Keratinocyte (primary cell): ENCODE measurements at regions not wholly inside any gene's neighbourhood (a gene's known extent, or its start where the extent isn't known, plus 50 kb on each side); places are given as distances from the start of the nearest gene placed in this dataset.
"Not testable (repeated sequence)": the region's sequence is repeated elsewhere in the genome, so short reads cannot be mapped to it uniquely, and the experiment has no call there.

Source experiments
- DNase-seq: peaks from one replicate; pipeline ENCODE4 v3.0.0-alpha.2; 2011; ENCODE audit warnings: low read depth, missing footprints, low spot score
- FAIRE-seq: peaks from 2 replicates; lab custom pipeline; 2011; peaks lifted over from hg19 to GRCh38; lab: Jason Lieb, UNC
- H2AFZ ChIP-seq: 2 replicates; pipeline ENCODE4 v1.6.0; 2012; ENCODE audit warnings: low read length, control low read depth, inconsistent platforms; ENCODE audit not compliant: control insufficient read depth
- H3K27ac ChIP-seq: 2 replicates; pipeline ENCODE4 v1.5.1; 2011; ENCODE audit warnings: low read length; ENCODE audit not compliant: control insufficient read depth, insufficient read depth
- H3K27me3 ChIP-seq: 3 replicates; pipeline ENCODE4 v1.6.0; 2011; ENCODE audit warnings: low read length; ENCODE audit not compliant: control insufficient read depth, insufficient read depth; ENCODE audit errors: extremely low read depth
- H3K36me3 ChIP-seq, 2 experiments: 2 replicates in 1 of 2; 3 replicates in 1 of 2; pipeline ENCODE4 v1.5.1; 2011; ENCODE audit warnings: low read length in 2 of 2, mild to moderate bottlenecking in 1 of 2; ENCODE audit not compliant: control insufficient read depth in 2 of 2, insufficient read depth in 2 of 2; ENCODE audit errors: extremely low read depth in 1 of 2
- H3K4me1 ChIP-seq: 3 replicates; pipeline ENCODE4 v1.5.1; 2011; ENCODE audit warnings: low read length; ENCODE audit not compliant: control insufficient read depth, insufficient read depth; ENCODE audit errors: extremely low read depth
- H3K4me2 ChIP-seq: 3 replicates; pipeline ENCODE4 v1.6.0; 2011; ENCODE audit warnings: low read depth, low read length; ENCODE audit not compliant: control insufficient read depth, insufficient read depth; ENCODE audit errors: extremely low read depth
- H3K4me3 ChIP-seq, 3 experiments: fragments of 200-600 bp in 1 of 3; sonication (generic) in 1 of 3; 2 replicates in 2 of 3; 3 replicates in 1 of 3; pipeline ENCODE4 v1.5.1; 2011 to 2016; ENCODE audit warnings: low read length in 3 of 3, mild to moderate bottlenecking in 3 of 3, control low read depth in 2 of 3, inconsistent platforms in 1 of 3, low read depth in 1 of 3, mixed read lengths in 1 of 3, mixed run types in 1 of 3, moderate library complexity in 1 of 3; ENCODE audit not compliant: control insufficient read depth in 2 of 3, insufficient read depth in 2 of 3; ENCODE audit errors: extremely low read depth in 1 of 3
- H3K79me2 ChIP-seq: 2 replicates; pipeline ENCODE4 v1.6.0; 2012; ENCODE audit warnings: low read length; ENCODE audit not compliant: control insufficient read depth, insufficient read depth
- H3K9ac ChIP-seq: 3 replicates; pipeline ENCODE4 v1.6.0; 2011; ENCODE audit warnings: low read length; ENCODE audit not compliant: control insufficient read depth, insufficient read depth; ENCODE audit errors: extremely low read depth
- H3K9me1 ChIP-seq: 3 replicates; pipeline ENCODE4 v1.6.0; 2011; ENCODE audit warnings: low read length; ENCODE audit not compliant: control insufficient read depth, insufficient read depth; ENCODE audit errors: extremely low read depth
- H3K9me3 ChIP-seq: 2 replicates; pipeline ENCODE4 v1.5.1; 2012; ENCODE audit warnings: low read depth, low read length; ENCODE audit not compliant: control insufficient read depth
- H4K20me1 ChIP-seq: 3 replicates; pipeline ENCODE4 v1.6.0; 2011; ENCODE audit warnings: low read length; ENCODE audit not compliant: control insufficient read depth, insufficient read depth; ENCODE audit errors: extremely low read depth
- CTCF ChIP-seq, 3 experiments: IDR thresholded peaks in 1 of 3; conservative IDR thresholded peaks in 1 of 3; optimal IDR thresholded peaks in 1 of 3; 2 replicates in 2 of 3; 3 replicates in 1 of 3; pipeline versions ENCODE3 to v1.5.1; 2011; ENCODE audit warnings: low read length in 3 of 3, mild to moderate bottlenecking in 3 of 3, moderate library complexity in 2 of 3, control low read depth in 1 of 3, inconsistent platforms in 1 of 3; ENCODE audit not compliant: insufficient read depth in 2 of 3; ENCODE audit errors: extremely low read depth in 1 of 3
- EZH2 ChIP-seq: IDR thresholded peaks from one replicate; pipeline ENCODE4 v1.6.1; 2012; ENCODE audit warnings: inconsistent platforms, mild to moderate bottlenecking, low read length, moderate library complexity
- dilution Hi-C: fragments of 300-500 bp; cut with MboI; formaldehyde crosslinking; loops from one replicate; pipeline ENCODE4 v1.7.0; 2020; ENCODE audit warnings: low sequenced_read_pairs; ENCODE audit not compliant: extremely low pct_ligation_motif_present

DNA sequence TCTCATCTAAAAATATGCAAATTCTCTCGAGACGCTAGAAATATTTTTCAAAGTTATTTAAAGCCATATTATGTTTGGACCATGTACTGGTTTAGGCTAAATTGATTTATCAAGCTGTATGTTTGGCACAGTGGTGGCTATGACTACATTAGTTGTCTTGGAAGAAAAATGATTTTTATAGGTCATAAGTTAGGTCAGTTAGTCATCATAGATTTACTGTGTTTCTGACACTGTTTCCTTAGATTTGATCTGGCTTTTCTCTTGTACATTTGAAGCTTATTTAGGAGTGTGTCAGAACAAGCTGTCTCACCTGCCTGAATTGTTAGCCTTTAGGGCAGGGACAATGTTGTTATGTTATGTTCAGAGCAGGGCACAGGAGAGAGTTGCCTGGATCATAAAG lies 161.1 kb upstream of the FBXO33 start:
- no peak for FAIRE-seq
- H3K27me3 ChIP-seq: no peaks in the 10 kb centered on the region
- dilution Hi-C loops: no loop called here

DNA sequence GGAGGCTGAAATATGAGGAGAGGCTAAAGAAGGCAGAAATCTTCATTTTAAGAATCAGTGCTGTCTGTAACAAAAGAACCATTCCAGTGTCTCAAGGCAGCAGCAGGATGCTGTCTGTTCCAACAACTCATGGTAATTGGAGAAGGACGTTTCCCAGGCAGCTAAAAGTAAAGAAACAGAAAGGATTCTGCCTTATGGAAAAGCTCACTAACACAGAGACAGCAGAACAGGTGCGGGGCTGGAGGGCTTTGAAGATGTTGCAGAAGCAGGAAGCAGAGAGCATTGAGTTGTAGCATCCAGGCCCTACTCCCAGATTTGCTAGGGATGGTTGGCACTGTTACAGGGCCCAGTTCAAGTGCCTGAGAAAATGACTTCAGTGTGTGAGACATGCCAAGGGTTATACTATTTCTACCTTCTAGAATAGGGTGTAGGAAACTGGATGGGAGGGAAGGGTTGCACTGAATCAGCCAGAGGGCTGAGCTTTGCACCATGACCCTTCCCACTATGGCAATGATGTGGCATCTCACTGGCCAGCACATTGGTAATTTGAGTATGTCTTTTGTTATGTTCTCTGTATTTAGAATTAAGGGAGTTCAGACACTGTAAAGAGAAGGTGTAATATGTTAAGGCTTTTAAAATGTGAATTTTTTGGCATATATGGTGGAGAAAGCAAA lies 160.0 kb upstream of the FBXO33 start:
- TF ChIP-seq EZH2 (no peak), CTCF (optimal IDR thresholded peaks at IDR 0.05 in 1 of 3, IDR thresholded peaks at IDR 0.05 in 1 of 3, conservative IDR thresholded peaks at IDR 0.05 in 1 of 3; ENCODE audit: extremely low read depth in 1 of 3, insufficient read depth in 2 of 3, low read length in 3 of 3) (no peak)
- Histone ChIP-seq H3K9ac (no peak overlapping the region), H3K4me3 (no peak overlapping the region), H3K9me3 (no peaks in the 10 kb centered on the region), H3K4me1 (no peaks in the 10 kb centered on the region), H3K4me2 (no peak overlapping the region), H3K9me1 (no peaks in the 10 kb centered on the region), H4K20me1 (no peaks in the 10 kb centered on the region), H2AFZ (no peak overlapping the region), H3K79me2 (no peaks in the 10 kb centered on the region), H3K27me3 (no peaks in the 10 kb centered on the region), H3K27ac (no peak overlapping the region), H3K36me3 (no peaks in the 10 kb centered on the region)
- FAIRE-seq: no peak
- dilution Hi-C loops: no loop called here
- no peak for DNase-seq

More for the DNA sequence above, 161.1 kb upstream of the FBXO33 start:
- Histone ChIP-seq H3K79me2 (no peaks in the 10 kb centered on the region), H3K36me3 (no peaks in the 10 kb centered on the region), H3K9me1 (no peaks in the 10 kb centered on the region), H3K4me1 (no peaks in the 10 kb centered on the region), H3K9ac (no peak overlapping the region), H3K4me3 (no peak overlapping the region), H4K20me1 (no peaks in the 10 kb centered on the region), H3K4me2 (no peak overlapping the region), H2AFZ (no peak overlapping the region), H3K27ac (no peak overlapping the region), H3K9me3 (no peaks in the 10 kb centered on the region)
- no peak for TF ChIP-seq CTCF (optimal IDR thresholded peaks at IDR 0.05 in 1 of 3, IDR thresholded peaks at IDR 0.05 in 1 of 3, conservative IDR thresholded peaks at IDR 0.05 in 1 of 3; ENCODE audit: extremely low read depth in 1 of 3, insufficient read depth in 2 of 3, low read length in 3 of 3)
- TF ChIP-seq EZH2: no peak
- DNase-seq: no peak

GRCh38 chr14:39589882-39590281 lies 157.6 kb upstream of the FBXO33 start:
- H3K4me3 ChIP-seq, H3K4me2 ChIP-seq, H4K20me1 ChIP-seq, H3K9me1 ChIP-seq, H3K9ac ChIP-seq, H3K4me1 ChIP-seq, H3K36me3 ChIP-seq, H3K27ac ChIP-seq, H2AFZ ChIP-seq, H3K27me3 ChIP-seq, H3K79me2 ChIP-seq, FAIRE-seq, H3K9me3 ChIP-seq, DNase-seq, dilution Hi-C loops: not testable (repeated sequence)
